ENCODE measurements at regions not wholly inside any gene's neighbourhood (a gene's known extent, or its start where the extent isn't known, plus 50 kb on each side); places are given as distances from the start of the nearest gene placed in this dataset.
"Not testable (repeated sequence)": the region's sequence is repeated elsewhere in the genome, so short reads cannot be mapped to it uniquely, and the experiment has no call there.

DNA sequence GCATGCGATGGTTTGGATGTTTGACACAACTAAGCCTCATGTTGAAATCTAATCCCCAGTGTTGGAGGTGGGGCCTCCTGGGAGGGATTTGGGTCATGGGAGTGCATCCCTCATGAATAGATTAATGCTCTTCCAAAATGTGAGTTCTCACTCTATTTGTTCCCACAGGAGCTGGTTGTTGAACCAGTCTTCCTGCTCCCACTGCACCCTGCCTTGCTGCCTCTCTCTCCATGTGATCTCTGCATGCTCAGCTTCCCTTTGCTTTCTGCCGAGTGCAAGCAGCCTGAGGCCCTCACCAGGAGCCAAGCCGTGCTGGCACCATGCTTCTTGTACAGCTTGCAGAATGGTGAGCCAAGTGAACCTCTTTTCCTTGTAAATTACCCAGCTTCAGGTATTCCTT, 206.8 kb downstream of the VAPA start:
- DNase-seq (ENCODE audit: low read depth) = no peak

DNA sequence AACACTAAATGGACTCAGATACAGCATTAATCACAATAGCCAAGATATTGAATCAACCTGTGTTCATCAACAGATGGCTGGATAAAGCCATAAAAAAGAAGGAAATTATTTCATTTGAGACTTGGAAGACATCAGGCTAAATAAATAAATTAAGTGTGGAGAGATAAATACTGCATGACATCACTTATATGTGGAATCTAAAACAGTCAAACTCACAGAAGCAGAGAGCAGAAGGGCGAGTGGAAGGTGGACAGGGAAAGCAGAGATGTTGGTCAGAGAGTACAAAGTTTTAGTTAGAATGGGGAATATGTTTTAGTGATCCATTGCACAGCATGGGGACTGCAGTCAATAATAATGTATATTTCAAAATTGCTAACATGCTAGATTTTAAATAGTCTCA, 207.2 kb downstream of the VAPA start:
- no peak for DNase-seq (ENCODE audit: low read depth)

DNA sequence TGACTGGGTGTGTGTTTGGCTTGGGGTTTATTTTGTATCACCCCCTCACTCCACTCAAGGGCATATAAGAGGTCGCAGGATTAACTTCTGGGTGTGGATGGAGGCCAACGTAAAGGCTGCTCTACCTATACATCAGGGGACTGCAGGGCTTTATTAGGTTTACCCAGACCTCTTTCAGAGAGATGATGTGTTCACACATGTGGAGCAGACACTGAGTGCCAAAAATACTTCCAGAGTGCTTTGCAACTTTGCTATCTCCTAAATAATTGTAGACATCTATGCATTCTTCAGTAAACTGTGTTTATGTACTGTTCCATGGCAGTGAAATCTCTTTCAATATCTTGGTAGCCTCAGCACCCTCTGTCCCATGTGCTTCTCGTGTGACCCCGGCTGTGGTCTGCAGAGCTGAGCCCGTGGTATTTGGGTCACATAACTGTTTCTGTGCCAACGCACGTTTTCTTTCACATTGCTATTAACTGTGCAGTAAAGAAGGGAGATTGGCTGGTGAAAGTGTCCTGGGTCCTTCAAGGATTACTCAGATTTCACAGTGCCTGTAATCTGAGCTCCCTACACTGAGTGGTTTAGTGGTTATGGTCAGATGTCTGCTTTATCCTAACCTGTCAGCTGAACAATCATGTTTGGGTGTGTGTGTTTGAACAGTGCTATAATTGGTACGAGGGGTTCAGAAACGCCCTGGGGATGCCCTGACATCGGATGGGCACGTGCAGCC, 208.1 kb downstream of the VAPA start:
- DNase-seq (ENCODE audit: low read depth) = peak; percentile 93

DNA sequence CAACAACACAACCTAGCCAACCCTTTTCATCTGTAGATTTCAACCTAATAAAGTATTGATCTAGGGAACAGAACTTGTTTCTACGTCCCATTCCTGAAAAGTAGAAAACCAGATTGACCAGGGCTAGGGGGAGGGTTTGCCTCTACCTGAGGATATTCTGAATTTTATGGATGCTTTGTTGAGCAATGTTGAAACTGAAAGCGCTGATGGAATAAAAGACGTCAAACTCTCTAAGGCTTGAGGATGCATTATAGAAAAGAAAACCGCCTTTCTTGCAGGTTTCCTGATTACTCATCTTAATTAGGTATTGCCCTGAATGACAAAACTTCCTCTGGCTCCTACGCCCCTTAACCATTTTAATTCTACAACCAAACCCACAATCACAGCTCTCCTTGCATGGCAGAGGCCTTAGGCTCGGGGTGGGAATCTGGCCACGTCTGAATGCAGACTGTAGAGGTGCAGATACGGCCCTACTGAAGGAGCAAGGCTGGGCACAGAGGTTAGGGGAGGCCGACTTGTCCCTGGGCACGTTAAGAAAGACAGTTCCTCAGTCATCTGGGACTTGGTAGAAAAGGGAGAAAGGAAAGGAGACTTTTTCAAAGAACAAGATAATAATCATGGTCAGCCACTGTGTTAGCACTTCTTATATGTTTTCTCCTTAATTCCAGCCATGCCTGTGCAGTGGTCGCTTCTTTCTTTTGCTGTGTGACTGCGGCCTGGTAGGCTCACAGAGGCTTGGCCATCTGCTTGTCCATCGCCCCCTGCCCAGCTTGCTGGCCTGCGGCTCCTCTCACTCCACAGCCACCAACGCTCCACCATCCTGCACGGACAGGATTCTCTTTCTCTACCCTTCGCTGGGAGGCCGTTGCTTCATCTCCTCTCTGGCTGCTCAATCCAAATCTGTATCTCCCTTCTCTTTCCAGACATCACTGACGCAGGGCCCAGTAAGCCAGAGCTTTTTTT, 209.5 kb downstream of the VAPA start:
- DNase-seq (ENCODE audit: low read depth) = no peak

DNA sequence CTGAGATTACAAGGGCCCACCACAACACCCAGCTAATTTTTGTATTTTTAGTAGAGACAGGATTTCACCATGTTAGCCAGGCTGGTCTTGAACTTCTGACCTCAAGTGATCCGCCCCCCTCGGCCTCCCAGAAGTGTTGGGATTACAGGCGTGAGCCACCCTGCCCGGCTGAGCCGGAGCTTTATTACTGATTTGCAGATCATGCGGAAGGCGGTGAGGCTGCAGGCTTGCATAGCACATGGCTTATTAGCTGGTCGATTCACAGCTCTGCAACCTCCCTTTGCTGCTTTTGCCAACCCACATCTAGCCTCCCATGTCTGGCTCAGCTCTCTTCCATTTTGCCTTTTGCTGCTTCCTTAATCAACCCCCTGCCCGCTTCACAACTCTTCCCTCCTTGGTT, 210.3 kb downstream of the VAPA start:
- DNase-seq (ENCODE audit: low read depth) = no peak

DNA sequence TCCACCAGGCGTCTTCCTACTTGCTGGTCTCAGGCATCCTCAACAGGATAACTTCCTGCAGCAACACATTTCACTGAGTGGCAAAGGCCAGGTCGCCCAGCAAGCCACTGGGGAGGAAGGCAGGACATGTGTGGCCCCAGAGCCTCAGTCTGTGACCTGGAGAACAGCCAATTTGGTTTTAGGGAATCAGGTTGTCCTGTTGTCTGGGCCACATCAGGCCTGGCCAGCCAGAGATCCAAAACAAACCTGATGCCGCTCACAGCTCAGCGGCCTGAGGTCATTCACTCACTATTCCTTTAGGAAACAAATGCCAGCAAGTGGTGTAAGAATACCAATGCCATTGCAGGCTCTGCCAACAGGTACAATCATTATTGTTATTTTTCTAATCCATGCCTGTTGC, 210.7 kb downstream of the VAPA start:
- DNase-seq (ENCODE audit: low read depth) = no peak

DNA sequence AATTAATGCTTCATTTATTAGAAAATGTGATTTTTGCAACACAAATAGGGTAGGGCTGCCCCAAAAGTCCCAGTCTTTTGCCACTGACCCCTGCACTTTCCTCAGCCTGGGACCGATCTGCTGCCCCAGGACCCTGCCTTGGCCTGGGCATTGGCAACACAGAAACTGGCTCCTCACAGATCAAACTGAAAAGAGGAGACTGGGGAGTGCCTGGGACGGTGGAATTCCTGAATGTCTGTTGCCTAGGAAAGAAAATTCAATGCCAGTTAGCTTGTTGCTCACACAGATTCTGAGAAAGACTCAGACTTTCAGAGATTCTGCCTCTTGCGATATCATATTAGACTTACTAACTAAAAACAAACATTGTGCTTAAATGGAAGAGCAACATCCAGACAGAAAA, 211.2 kb downstream of the VAPA start:
- no peak for DNase-seq (ENCODE audit: low read depth)

DNA sequence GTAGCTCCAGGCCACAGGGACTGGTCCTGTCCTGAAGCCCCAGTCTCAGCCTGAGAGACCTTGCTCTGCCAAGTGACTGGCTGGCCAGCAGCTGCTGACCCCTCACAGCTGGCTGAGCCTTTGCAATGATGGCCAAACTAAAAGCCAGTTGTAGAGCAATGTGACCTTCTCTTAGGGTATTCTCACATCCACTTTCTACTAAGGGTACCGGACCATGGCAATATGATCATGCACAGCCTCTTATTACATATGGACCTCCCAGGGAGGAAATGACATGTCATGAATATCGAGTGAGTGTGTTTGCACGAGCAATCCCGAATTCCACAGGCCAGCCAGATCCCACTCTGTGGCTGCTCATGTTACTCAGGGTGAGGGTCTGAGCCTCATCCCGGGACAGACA, 213.9 kb downstream of the VAPA start:
- no peak for DNase-seq (ENCODE audit: low read depth)

DNA sequence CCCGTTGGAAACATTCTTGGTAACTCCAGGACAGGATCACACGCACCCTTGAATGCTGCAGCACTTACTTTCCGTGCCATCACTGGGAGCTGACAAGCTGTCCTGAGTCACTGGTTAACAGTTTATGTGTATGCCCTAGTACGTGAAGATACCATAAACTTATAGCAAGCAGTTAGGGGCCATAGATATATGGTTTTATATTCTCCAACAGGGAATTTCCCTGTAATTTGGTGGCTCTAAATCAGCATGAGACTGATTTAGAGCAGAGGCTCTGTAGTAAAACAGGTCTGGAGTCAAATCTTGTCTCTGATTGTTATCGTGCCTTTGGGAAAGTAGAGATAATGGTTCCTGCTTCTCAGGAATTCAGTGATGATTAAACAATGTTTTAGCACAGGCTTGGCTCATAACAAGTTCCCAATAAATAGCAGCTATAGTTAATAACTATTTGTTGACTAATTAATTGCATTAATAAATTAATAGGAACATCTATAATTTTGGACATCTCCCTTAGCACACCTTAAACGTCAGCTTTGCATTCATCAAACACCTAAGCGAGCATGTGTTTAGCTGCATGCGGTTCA, 215.2 kb downstream of the VAPA start:
- DNase-seq (ENCODE audit: low read depth) = no peak

DNA sequence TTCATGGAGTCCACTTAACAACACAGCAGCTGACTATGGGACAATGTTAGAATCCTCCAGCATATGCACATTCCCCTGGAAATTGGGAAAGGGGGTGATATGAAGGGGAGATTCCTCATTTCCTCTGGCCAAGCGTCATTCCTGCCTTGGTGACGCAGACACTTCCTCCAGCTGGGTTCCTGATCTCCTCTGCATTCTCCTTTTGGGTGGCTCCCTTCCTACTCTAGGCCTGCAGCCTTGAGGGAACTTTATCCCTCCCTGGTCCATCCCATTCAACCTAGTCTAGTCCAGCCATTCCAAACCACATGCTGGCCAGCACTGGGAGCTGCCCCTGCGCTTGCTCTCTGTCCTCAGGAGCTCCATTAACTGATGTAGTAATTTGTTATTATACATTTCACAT, 216.8 kb downstream of the VAPA start:
- no peak for DNase-seq (ENCODE audit: low read depth)

DNA sequence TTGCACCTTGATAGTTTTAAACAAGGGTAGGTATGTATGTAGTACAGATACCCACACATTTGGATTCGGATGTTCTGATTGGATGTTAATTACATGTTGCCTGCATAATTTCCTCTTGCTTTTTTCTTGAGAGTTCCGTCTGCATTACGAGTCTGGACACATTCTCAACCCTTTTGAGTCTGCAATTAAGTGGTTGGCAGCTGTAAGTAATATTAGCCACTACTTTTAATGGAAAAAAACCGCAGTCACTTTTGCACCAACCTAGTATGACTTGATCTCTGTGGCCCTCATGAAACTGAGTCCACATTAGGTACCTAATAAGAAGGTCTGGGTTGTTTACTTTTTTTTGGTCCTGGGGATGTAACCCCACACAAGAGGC, 217.3 kb downstream of the VAPA start:
- DNase-seq (ENCODE audit: low read depth) = no peak

DNA sequence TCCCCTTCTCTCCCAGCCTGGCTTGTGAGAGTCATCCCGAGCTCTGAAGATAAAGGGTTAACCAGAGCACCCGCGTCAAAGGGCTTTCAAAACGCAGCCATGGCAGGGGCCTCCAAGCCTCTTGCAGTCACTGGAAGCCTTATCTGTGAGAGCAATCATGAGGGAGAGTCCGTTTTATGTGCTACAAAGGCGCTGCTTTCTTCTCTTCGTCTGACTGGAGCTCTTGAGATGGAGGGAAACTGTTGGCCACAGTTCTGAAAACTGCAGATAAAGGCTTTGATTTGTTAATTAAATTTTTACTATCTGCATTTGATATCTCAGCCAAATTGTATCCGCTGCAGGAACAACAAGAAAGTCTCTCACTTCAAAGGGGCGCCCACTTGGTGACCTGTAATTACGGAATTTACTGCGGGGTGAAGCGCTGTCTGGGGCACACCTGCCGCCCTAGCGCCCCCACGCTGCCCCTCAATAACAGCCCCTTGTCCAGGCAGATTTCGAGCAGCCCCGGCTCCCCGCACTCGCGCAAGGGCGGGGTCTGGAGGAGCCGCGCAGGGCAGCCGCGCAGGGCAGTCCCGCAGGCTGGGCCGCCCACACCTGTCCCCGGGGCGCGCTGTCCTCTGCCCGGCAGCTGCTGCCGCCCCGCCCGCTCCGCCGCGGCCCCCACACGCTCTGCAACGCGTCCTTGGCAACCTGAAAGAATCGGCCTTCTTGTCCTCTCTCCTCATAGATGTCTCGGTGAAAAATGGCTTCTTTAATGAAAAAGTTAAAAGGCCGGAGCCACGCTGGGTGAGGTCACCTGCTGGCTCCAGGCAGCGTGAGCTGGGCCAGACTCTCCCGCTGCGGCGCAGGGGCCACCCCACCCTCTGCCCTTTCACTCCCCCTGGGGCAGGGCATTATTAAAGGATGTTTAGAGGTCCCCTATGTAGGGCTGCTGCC, 217.9 kb downstream of the VAPA start:
- no peak for DNase-seq (ENCODE audit: low read depth)

DNA sequence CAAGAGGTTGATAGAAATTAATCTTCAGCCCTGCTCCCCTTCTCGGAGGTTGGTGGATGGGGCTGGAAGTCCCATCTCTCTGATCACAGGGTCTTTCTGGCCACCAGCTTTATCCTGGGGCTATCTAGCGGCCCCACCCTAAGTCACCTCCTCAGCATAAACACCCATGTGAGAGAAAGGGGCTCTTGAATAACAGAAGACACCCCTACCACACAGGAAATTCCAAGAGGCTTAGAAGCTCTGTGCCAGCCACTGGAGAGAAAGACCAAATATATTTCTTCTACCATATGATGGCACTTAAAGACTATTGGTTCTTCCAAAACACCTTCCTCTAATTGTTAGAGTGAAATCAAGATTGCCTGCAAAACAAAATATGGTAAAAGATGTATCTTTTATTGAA, 219.7 kb downstream of the VAPA start:
- DNase-seq (ENCODE audit: low read depth) = no peak

DNA sequence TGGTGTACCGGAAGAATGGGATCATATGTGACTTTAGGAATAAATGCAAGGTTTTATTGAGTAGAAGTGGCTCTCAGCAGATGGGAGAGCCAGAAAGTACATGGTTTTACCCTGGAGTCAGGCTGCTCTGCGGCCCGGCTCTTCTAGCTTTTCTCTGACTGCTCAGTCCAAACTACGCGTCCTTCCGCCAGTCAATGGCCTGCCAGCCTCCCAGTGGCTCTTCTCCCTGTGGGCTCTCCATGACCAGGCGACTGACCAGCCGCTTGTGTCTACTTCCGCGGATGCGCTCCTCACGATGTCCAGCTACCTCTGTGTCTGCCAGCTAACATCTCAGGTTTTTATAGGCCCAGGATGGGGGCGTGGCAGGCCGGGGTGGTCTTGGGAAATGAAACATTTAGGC, 220.4 kb downstream of the VAPA start:
- no peak for DNase-seq (ENCODE audit: low read depth)

DNA sequence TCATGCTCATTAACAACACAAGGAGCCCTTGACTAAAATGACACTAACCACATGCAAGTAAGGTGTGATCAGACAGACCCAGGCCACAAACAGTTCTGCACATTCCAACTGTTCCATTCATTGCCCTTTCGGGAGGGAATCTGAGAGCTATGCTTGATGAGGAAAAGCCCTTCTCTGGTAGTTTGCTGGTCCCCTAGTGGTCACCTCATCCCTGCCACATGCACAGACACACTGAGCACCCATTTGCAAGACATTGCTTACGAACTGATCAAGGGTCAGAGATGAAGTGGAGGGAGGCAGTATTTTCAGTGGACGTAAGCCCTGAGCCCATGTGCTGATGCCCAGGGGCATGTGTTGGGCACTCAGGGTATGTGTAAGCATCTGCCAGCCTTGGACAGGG, 220.9 kb downstream of the VAPA start:
- DNase-seq (ENCODE audit: low read depth) = not testable (repeated sequence)

DNA sequence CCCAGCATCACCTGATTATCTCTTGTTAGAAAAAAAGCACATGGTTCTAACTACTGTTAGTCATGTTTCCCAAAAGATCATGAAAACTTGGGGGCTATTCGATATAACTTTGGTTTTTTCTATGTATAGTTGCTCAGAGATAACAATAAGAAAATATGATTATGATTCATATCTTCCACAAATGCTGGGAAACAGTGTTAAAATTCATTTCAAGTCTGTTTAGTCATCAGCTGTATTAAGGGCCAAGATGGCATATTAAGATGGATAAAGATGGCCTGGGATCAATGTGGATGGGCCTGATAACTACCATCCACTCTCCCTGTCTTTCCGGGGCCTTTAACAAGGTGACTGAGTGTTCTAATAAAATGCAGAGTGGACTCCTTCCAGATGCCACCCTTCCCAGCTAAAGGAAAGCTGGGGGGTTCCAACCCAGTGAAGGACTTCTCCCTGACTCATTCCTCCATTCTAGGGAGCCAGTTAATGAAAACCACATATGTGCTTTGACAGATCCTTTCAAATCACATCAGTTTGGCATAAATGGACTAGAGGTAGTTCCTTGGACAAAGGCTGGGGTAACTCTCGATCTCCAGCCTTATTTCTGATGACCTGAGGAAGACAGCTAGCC, 221.6 kb downstream of the VAPA start:
- DNase-seq (ENCODE audit: low read depth) = peak; percentile 44

DNA sequence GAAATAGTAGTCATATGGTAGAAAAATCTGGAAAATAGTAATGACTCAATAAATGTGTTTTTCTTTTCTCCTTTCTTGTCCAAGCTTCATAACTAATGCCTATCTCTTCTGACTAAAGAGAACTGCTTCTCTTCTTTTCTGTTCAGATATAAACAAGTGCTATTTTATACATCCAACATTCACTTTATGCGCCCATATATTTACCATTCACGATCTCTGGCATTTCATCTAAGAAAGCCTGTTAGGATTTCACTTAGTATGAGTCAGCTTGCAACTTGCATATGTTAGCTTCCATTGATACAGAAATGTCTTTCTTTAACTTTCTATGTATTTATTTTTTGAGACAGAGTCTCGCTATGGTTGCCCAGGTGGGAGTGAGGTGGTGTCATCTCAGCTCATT, 224.9 kb downstream of the VAPA start:
- no peak for DNase-seq (ENCODE audit: low read depth)

DNA sequence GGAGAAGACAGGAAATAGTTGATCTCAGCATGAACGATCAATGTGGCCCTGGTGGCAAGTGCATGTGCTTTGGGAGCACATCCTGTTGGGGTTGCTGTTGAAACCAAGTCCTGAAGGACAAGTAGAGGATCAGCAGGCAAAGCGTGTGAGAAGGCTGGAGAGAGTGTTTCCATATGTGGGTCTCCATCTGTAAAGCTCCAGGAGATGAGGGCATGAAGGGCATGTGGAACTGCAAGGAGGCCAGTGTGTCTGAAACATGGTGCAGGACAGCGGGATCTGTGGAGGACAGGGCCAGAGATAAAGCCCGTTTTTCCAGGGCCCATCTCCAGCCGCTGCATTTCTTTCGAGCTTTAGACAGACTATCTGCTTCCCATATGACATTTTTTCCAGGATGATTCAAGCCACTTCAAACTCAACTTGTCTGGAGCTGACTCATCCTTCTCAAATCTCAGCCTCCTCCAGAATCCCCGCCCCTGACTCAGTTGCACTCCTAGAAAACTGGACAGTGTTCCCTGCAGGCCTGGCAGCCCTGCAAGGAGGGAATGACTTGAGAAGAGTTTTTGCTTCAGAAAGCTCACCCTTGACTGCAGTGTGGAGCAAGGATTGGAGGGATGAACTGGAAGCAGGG, 226.1 kb downstream of the VAPA start:
- peak; percentile 78 for DNase-seq (ENCODE audit: low read depth)

DNA sequence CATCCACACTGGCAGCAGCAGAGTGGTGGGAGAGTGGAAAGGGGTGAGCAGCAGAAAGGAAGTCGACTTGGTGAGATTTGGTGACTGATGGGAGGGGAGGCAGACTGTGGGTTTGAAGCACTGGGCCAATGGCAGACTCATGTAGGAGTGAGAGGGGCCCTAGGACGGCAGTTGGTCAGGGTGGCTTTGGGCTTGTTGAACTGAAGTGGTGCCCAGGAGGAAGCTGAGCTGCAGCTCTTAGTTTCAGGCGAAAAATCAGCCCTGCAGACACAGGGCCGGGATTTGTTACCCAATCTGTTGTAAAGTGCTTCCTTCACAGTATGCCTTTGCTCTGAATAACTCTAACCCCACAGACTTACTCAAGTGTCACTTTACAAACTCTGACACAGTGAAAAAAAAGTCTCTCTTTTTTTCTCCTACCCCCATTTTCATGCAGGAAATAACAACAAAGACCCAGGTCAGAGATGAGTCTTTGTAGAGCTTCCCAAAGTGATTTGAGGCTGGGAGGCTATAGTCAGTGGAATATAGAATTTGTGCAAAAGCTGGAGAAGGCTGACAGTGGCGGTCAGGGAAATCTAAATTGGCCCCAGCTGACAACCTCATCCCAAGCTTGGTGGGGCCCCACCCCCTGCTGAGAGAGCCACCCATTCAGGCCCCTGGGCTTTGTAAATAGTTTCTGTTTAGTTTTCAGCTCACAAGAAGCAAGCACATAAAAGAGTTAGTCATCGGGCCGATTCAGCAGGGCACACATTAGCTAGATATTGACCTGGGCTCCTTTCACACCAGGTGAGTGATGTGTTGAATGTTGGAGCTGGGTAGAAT, 226.9 kb downstream of the VAPA start:
- DNase-seq (ENCODE audit: low read depth) = peak; percentile 42

DNA sequence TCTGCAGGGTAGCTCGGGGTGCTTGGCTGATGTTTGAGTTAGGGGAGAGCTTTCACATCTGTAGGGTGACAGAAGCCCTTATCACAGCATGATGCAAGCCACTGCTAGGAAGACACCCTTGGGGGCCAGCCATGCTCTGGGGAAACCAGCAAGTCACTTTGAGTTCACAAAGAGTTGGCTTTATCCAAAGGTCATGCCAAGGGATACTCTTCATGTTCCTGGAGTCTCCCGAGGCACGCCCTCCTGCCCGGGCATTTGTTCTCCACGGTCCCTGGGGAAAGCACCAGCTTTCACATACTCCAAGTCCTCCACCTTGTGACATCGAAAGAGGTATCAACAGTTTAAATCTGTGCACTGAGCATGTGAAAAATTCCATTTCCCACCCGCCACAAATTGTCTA, 227.7 kb downstream of the VAPA start:
- no peak for DNase-seq (ENCODE audit: low read depth)
